ENCODE measurements at regions not wholly inside any gene's neighbourhood (a gene's known extent, or its start where the extent isn't known, plus 50 kb on each side); places are given as distances from the start of the nearest gene placed in this dataset.

GRCh38 chr10:53091574-53091973 lies 319.0 kb upstream of the MBL2 start:
- Mint-ChIP-seq H3K36me3 (no peaks in the 10 kb centered on the region), H3K27ac (no peak overlapping the region), H3K27me3 (ENCODE audit: low read depth in 3 of 3) (peaks cover 0 to 2% (median 0%) of the 10 kb centered on the region in 3 donors), H3K4me3 (no peak overlapping the region), H3K4me1 (no peaks in the 10 kb centered on the region), H3K9me3 (peaks cover 2 to 9% (median 6%) of the 10 kb centered on the region in 7 donors)
- Histone ChIP-seq H4K20me1 (ENCODE audit: insufficient read depth, low read length) (no peaks in the 10 kb centered on the region), H3K4me3 (replicated peaks in 1 of 3; ENCODE audit: low read depth in 2 of 3, low read length in 3 of 3) (no peak overlapping the region), H3K27me3 (ENCODE audit: control insufficient read depth in 2 of 2, insufficient read depth in 2 of 2, low read length in 2 of 2) (no peaks in the 10 kb centered on the region), H3K4me1 (ENCODE audit: control insufficient read depth in 1 of 2, insufficient read depth in 2 of 2, low read length in 2 of 2) (no peaks in the 10 kb centered on the region), H3K9me3 (replicated peaks in 1 of 2; ENCODE audit: control insufficient read depth in 1 of 2, insufficient read depth in 1 of 2, low read length in 2 of 2) (peaks cover 0 to 8% of the 10 kb centered on the region in 2 donors), H2AFZ (ENCODE audit: insufficient read depth, low read depth, low read length, poor library complexity, severe bottlenecking) (no peak overlapping the region), H3K27ac (ENCODE audit: low read depth in 1 of 2, low read length in 2 of 2) (no peak overlapping the region), H3K79me2 (ENCODE audit: insufficient read depth, low read length) (no peaks in the 10 kb centered on the region), H3K4me2 (replicated peaks; ENCODE audit: extremely low read depth, low read length, poor library complexity, severe bottlenecking) (no peak overlapping the region), H3K9ac (ENCODE audit: insufficient read depth, low read length, poor library complexity, severe bottlenecking) (no peak overlapping the region), H3K36me3 (replicated peaks in 1 of 2; ENCODE audit: control insufficient read depth in 1 of 2, insufficient read depth in 2 of 2, low read length in 2 of 2) (no peaks in the 10 kb centered on the region)
- WGBS (ENCODE audit: insufficient coverage), result 100% methylated on average over 1 of the region's 4 CpGs
- DNase-seq, result no peak
- no peak for TF ChIP-seq CTCF (IDR thresholded peaks at IDR 0.05)
- intact Hi-C loops (cut with micrococcal nuclease), result no loop called here

GRCh38 chr10:53088961-53089360 lies 316.4 kb upstream of the MBL2 start:
- Histone ChIP-seq H3K79me2 (ENCODE audit: insufficient read depth, low read length) (no peaks in the 10 kb centered on the region), H3K27ac (ENCODE audit: low read depth in 1 of 2, low read length in 2 of 2) (no peak overlapping the region), H3K27me3 (ENCODE audit: control insufficient read depth in 2 of 2, insufficient read depth in 2 of 2, low read length in 2 of 2) (no peaks in the 10 kb centered on the region), H3K4me3 (replicated peaks in 1 of 3; ENCODE audit: low read depth in 2 of 3, low read length in 3 of 3) (no peak overlapping the region), H2AFZ (ENCODE audit: insufficient read depth, low read depth, low read length, poor library complexity, severe bottlenecking) (no peak overlapping the region), H3K9ac (ENCODE audit: insufficient read depth, low read length, poor library complexity, severe bottlenecking) (no peak overlapping the region), H3K4me1 (ENCODE audit: control insufficient read depth in 1 of 2, insufficient read depth in 2 of 2, low read length in 2 of 2) (no peaks in the 10 kb centered on the region), H3K9me3 (replicated peaks in 1 of 2; ENCODE audit: control insufficient read depth in 1 of 2, insufficient read depth in 1 of 2, low read length in 2 of 2) (peaks cover 0 to 8% of the 10 kb centered on the region in 2 donors), H4K20me1 (ENCODE audit: insufficient read depth, low read length) (no peaks in the 10 kb centered on the region), H3K4me2 (replicated peaks; ENCODE audit: extremely low read depth, low read length, poor library complexity, severe bottlenecking) (no peak overlapping the region), H3K36me3 (replicated peaks in 1 of 2; ENCODE audit: control insufficient read depth in 1 of 2, insufficient read depth in 2 of 2, low read length in 2 of 2) (no peaks in the 10 kb centered on the region)
- Mint-ChIP-seq H3K4me1 (no peaks in the 10 kb centered on the region), H3K27ac (no peak overlapping the region), H3K36me3 (no peaks in the 10 kb centered on the region), H3K4me3 (no peak overlapping the region), H3K27me3 (ENCODE audit: low read depth in 3 of 3) (peaks cover 0 to 2% (median 0%) of the 10 kb centered on the region in 3 donors), H3K9me3 (peaks cover 5 to 20% (median 11%) of the 10 kb centered on the region in 7 donors)
- intact Hi-C loops (cut with micrococcal nuclease), result no loop called here
- no peak for TF ChIP-seq CTCF (IDR thresholded peaks at IDR 0.05)
- no CpG with 5 or more reads among the region's 1 CpG for WGBS (ENCODE audit: insufficient coverage)
- DNase-seq, result no peak
